GM12878 (cell line): ENCODE measurements at regions not wholly inside any gene's neighbourhood (a gene's known extent, or its start where the extent isn't known, plus 50 kb on each side); places are given as distances from the start of the nearest gene placed in this dataset.

Experiments used
- BMI1 ChIP-seq: fragments of 450-650 bp; IDR thresholded peaks from 2 replicates; pipeline ENCODE4 v1.6.1; 2016; ENCODE audit warnings: mild to moderate bottlenecking, moderate library complexity, borderline replicate concordance
- FOXM1 ChIP-seq: IDR thresholded peaks from 2 replicates; pipeline ENCODE4 v1.6.1; 2012; ENCODE audit warnings: low read depth, mild to moderate bottlenecking, inconsistent platforms, low read length, moderate library complexity
- HDAC6 ChIP-seq: fragments of 200-600 bp; sonication (generic); IDR thresholded peaks from one replicate; pipeline ENCODE4 v1.8.0; 2017; ENCODE audit warnings: antibody characterized with exemption; ENCODE audit not compliant: unreplicated experiment
- KLF5 ChIP-seq: fragments of 450-650 bp; IDR thresholded peaks from 2 replicates; pipeline ENCODE4 v1.6.1; 2014; ENCODE audit warnings: mild to moderate bottlenecking; ENCODE audit not compliant: partially characterized antibody
- RFX5 ChIP-seq: IDR thresholded peaks from 2 replicates; pipeline ENCODE4 v1.6.1; 2011; ENCODE audit warnings: low read depth, low read length, improper control_type of control experiment
- WRNIP1 ChIP-seq: IDR thresholded peaks from 2 replicates; pipeline ENCODE4 v1.6.1; 2011; ENCODE audit warnings: low read depth, low read length, improper control_type of control experiment, borderline replicate concordance
- ZNF384 ChIP-seq: IDR thresholded peaks from 2 replicates; pipeline ENCODE4 v1.6.1; 2012; ENCODE audit warnings: low read depth, mild to moderate bottlenecking, low read length, improper control_type of control experiment, borderline replicate concordance
- TF ChIP-seq, protein P1 (sequence below): IDR thresholded peaks from 2 replicates; pipeline ENCODE4 v1.6.1; 2012; ENCODE audit warnings: improper control_type of control experiment, low read depth, low read length; ENCODE audit not compliant: insufficient replicate concordance
- TF ChIP-seq, protein P2 (sequence below): fragments of 450-650 bp; IDR thresholded peaks from 2 replicates; pipeline ENCODE4 v1.6.1; 2017; ENCODE audit warnings: antibody characterized with exemption, mild to moderate bottlenecking, moderate library complexity

DNA sequence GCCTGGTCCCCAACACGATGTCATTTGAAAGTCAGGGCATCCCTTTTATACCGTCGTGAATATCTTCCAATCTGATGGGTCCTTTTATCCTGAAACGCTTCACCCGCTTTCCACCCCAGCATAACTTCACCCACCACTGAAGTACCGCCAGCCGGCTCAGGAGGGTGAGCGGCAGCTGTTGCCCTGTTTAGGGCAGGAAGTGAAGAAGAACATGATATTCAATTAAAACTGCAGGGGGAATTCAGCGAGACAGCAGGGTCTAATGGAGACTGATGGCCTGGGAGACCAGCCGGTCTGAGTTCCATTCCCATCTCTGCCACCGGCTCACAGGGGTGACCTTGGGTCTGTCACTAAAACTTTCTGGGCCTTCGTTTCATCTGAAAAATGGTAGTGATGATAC is 68.2 kb upstream of the EGFLAM start (continued):
- TF ChIP-seq, protein P1, sequence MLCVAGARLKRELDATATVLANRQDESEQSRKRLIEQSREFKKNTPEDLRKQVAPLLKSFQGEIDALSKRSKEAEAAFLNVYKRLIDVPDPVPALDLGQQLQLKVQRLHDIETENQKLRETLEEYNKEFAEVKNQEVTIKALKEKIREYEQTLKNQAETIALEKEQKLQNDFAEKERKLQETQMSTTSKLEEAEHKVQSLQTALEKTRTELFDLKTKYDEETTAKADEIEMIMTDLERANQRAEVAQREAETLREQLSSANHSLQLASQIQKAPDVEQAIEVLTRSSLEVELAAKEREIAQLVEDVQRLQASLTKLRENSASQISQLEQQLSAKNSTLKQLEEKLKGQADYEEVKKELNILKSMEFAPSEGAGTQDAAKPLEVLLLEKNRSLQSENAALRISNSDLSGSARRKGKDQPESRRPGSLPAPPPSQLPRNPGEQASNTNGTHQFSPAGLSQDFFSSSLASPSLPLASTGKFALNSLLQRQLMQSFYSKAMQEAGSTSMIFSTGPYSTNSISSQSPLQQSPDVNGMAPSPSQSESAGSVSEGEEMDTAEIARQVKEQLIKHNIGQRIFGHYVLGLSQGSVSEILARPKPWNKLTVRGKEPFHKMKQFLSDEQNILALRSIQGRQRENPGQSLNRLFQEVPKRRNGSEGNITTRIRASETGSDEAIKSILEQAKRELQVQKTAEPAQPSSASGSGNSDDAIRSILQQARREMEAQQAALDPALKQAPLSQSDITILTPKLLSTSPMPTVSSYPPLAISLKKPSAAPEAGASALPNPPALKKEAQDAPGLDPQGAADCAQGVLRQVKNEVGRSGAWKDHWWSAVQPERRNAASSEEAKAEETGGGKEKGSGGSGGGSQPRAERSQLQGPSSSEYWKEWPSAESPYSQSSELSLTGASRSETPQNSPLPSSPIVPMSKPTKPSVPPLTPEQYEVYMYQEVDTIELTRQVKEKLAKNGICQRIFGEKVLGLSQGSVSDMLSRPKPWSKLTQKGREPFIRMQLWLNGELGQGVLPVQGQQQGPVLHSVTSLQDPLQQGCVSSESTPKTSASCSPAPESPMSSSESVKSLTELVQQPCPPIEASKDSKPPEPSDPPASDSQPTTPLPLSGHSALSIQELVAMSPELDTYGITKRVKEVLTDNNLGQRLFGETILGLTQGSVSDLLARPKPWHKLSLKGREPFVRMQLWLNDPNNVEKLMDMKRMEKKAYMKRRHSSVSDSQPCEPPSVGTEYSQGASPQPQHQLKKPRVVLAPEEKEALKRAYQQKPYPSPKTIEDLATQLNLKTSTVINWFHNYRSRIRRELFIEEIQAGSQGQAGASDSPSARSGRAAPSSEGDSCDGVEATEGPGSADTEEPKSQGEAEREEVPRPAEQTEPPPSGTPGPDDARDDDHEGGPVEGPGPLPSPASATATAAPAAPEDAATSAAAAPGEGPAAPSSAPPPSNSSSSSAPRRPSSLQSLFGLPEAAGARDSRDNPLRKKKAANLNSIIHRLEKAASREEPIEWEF: no peak
- TF ChIP-seq WRNIP1 (no peak), KLF5 (no peak), HDAC6 (no peak), ZNF384 (no peak), FOXM1 (no peak), BMI1 (no peak), RFX5 (no peak)
- TF ChIP-seq, protein P2, sequence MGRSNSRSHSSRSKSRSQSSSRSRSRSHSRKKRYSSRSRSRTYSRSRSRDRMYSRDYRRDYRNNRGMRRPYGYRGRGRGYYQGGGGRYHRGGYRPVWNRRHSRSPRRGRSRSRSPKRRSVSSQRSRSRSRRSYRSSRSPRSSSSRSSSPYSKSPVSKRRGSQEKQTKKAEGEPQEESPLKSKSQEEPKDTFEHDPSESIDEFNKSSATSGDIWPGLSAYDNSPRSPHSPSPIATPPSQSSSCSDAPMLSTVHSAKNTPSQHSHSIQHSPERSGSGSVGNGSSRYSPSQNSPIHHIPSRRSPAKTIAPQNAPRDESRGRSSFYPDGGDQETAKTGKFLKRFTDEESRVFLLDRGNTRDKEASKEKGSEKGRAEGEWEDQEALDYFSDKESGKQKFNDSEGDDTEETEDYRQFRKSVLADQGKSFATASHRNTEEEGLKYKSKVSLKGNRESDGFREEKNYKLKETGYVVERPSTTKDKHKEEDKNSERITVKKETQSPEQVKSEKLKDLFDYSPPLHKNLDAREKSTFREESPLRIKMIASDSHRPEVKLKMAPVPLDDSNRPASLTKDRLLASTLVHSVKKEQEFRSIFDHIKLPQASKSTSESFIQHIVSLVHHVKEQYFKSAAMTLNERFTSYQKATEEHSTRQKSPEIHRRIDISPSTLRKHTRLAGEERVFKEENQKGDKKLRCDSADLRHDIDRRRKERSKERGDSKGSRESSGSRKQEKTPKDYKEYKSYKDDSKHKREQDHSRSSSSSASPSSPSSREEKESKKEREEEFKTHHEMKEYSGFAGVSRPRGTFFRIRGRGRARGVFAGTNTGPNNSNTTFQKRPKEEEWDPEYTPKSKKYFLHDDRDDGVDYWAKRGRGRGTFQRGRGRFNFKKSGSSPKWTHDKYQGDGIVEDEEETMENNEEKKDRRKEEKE: no peak
